Activated T-cell treated with anti-CD3 and anti-CD28 coated beads for 1 hour (primary cell): ENCODE measurements at regions not wholly inside any gene's neighbourhood (a gene's known extent, or its start where the extent isn't known, plus 50 kb on each side); places are given as distances from the start of the nearest gene placed in this dataset.
"Not testable (repeated sequence)": the region's sequence is repeated elsewhere in the genome, so short reads cannot be mapped to it uniquely, and the experiment has no call there.

Experiments
- DNase-seq: peaks from one replicate; pipeline ENCODE4 v3.0.0-alpha.2; 2020; ENCODE audit warnings: low read depth

DNA sequence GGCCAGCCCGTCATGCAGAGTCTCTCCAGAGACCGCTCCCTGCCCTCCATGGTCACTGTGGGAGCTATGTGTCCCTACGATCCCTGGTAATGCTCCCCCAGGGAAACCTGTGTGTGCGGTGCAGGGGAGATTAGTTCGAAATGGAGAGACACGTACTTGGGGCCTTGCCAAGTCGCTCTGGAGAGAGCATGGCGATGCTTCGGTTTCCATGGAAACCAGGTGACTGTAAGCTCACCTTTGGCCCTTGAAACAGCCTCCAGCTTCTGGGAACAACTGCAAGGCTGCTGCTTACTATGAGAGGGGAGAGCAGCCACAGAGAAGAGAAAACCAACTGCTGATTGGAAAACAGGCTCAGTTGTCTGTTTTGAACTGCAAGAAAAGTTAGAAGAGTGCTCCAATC lies 879.7 kb upstream of the EEF2KMT start:
- no peak for DNase-seq

DNA sequence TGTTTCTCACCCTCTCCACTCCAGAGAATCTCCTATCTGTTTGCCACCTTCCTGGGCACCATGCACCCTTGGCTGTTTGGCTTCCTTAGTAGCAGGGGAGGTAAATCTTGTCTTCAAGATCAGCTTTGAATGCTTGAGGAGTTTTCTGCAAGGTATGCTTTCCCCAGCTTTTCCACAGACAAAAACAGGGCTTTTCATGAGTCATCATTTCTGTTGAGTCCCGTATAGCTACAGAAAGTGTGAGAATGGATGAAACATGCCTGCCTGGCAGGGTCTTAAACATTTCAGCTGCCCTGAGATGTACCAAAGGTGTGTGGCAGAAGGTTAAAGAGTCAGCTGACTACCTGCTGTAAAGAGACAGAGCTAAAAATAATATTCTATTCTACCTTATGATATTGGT lies 875.2 kb upstream of the EEF2KMT start:
- DNase-seq: no peak

DNA sequence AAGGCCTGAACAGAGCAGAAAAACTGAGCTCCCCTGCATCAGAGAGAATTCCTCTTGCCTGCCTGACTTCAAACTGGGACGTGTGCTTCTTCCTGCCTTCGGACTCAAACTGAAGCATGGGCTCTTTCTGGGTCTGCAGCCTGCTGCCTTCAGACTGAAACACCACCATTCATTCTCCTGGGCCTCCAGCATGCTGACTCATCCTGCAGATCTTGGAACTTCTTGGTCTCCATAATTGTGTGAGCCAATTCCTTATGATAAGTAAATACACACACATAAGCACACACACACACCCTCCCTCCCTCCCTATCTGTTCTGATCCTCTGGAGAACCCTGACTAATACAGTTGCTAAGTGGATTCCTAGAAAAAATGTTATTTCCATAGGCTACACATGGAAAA lies 874.3 kb upstream of the EEF2KMT start:
- DNase-seq: no peak

DNA sequence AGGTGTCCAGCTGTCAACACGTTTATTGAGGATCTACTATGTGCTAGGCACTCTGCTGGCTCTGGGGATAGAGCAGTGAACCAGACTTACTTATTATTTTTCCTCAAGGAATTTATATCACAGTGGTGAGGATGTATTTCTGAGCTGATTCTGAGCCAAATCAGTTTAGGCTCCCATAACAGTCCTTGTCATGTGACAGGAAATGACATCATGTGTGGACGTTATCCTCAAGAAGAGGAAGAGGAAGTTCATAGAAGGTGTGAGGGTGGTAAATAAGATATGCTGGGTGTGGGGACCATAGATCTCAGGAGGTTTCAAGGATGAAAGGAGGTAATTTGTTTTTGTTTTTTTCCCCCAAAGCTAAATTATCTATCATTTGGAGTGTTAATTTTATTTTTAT lies 873.5 kb upstream of the EEF2KMT start:
- no peak for DNase-seq

DNA sequence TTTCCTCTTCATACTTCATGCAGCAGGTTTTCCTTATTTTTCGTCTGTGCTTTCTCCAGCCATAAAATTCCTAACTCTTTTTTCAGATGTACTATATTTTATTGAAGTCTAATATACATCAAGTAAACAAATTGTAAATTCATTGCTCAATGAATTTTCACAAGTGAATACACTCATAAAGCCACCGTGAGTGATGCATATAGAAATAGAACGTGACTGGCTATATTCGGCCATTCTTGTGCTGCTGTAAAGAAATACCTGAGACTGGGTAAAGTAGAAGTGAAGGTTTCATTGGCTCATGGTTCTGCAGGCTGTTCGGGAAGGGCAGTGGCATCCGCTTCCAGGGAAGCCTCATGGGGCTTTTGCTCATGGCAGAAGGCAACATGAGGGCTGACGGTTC lies 868.4 kb upstream of the EEF2KMT start:
- no peak for DNase-seq

DNA sequence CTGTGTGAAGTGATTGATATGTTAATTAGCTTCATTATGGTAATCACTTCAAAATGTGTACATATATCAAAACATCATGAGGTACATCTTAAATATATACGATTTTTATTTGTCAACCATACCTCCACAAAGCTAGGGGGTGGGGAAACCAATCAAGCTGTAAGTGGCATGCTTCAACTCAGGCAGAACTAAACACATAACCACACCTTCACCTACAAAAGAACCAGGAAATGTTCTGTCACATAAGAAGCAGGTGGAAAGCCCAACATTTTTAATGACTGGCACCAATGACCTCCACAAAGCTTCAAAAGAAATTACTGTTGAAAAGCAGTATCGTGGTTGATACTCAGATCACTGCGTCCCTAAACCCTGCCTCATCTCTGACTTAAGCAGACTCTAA lies 867.7 kb upstream of the EEF2KMT start:
- DNase-seq: no peak

DNA sequence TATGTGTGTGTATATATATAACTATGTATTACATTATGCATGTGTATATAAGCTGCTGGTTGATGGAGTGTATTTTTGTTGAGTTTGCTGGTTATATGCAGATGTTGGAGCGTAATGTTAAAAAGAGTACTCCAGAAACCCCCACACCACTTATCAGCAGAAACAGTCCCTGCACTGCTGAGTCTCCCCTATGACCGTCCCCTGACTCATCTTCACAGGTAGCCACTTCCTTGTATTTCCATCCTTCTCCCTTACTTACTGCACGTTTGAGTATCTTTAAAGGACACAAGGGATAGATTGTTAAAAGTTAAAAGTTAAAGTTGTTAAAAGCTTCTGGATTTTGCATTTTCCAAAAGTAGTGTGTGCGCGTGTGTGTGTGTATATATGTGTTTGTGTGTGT lies 853.9 kb upstream of the EEF2KMT start:
- DNase-seq: no peak

DNA sequence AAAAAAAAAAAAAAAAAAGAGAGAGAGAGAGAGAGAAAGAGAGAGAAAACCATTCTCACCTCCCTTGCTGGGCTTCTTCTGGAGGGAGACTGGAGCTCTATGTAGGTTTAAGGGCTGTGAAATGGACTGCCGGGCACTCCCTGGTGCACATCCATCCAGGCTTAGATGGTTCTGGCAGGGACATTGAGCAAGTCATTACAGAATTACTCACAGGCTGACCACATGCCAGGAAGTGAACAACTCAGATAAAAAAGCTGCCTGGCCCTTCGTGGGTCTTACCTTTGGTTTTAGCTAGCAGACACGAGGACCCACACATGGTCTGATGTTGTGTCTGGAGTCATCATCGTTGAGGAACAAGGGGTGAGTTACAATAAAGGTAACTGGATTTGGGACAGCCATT lies 847.4 kb upstream of the EEF2KMT start:
- DNase-seq: no peak

DNA sequence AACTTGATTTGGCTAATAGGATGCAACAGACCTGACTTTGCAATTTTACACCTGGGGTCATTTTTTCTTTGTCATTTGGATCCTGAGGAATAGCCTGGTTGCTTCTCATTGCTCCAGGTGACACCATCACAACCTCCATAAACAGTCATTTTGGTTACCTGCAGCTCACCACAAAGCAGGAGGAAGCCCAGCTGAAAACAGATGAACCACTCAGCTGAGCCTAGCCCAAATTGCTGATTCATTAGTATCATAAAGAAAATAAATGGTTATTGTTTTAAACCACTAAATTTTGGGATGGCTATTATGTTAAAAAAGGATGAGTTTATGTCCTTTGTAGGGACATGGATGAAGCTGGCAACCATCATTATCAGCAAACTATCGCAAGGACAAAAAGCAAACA lies 841.0 kb upstream of the EEF2KMT start:
- no peak for DNase-seq

DNA sequence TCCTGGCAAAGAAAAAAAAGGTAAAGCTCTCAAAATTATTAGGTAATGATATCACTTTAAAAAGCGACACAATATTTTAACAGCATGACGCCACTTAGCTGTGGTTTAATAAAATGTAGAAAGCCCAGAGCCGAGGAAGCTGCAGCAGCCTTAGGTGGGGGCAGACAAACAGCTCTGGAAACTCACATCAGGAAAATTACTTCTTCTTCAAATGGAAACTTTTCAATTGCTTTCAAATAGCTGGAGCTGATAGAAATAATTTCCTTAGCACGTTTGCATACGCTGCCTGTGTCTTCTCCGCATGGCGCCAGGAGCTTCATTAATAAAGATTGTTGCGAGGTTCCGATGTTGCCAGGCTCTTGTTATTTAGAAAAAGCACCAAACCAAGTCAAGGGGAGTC lies 835.3 kb upstream of the EEF2KMT start:
- no peak for DNase-seq

DNA sequence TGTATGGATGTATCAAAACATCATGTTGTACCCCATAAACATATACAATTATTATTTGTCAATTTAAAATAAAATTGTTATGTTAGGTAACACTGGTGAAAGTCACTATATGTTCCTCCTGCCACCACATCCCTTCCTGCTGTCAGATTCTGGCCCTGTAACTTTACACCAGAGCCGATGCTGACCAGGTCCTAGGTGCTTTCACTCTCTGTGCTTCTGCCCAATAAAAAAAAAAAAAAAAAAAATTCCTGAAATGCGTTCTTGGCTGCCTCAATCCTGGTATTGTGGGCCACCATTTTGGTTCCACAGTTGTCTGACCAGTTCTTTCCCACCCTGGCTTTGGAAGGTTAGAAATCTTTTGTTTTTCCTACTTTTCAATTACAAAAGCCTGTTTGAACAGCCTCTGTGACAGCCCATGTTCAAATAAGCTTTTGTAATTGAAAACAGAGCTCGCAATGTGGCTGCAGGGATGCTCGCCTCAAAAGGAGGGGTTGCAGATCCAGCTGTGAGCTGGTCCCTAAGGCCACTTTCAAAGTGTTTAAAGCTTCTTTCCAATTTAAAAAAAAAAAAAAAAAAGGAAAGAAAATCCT lies 831.0 kb upstream of the EEF2KMT start:
- DNase-seq: no peak

DNA sequence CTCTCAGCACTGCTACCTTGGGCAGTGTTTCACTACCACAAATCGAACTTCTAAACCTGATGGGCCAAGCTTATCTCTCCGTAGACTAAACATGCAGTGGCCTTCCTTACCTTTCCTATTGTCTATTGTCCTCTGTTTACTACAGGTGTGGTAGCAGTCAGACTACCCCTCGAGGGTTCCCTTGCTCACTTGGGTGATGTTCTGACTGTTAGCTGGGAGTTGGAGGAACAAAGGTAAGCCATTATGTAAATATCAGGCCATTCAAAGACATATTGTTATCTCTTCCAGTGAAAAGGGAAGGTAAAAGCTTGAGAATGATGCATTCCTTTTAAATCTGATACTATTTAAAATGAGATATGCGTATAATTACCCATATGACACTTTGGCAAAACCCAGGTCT lies 828.3 kb upstream of the EEF2KMT start:
- no peak for DNase-seq

DNA sequence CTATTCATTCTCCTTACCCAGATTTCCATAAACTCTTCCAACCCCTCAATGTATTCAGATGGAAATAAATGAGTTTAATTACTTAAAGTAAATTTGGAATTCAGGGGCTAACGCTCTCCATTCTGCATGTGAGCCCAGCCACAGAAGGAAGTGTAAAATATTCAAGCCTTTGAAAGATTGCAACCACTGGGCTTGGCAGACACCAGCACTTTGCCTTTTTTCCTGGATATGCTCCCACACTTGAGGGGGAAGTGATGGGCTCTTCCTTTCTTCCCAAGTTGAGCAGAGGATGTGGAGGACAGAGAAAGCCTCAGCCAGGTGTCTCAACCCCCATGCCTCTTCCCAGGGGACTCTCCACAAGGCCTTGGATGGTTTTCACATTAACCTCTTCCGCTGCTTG lies 825.1 kb upstream of the EEF2KMT start:
- no peak for DNase-seq

DNA sequence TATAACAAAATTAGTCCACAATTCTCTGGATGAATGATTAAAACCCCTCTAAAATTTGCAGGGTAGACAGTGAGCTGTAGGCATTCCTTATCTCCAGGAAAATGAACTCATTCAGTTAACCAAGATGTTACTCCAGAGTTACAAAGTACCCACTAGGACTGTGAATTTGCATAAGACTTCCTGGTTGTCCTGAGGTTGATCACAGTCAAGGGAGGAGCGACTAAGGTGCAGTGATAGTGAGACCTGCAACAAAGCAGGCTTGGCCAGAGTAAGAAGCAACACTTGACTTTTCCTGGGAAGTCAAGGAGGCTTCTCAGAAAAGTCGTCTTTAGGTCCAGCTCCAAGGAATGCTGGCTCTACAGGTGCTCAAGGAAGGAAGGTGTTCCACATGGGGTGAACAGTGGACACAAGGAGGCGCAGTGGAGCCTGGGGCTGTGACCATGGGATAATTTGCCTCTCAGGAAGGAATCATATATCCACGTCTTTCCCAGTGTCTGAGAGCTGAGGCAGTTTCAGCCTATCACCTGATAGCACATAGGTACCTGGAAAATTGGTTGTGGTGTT lies 821.1 kb upstream of the EEF2KMT start:
- DNase-seq: no peak

DNA sequence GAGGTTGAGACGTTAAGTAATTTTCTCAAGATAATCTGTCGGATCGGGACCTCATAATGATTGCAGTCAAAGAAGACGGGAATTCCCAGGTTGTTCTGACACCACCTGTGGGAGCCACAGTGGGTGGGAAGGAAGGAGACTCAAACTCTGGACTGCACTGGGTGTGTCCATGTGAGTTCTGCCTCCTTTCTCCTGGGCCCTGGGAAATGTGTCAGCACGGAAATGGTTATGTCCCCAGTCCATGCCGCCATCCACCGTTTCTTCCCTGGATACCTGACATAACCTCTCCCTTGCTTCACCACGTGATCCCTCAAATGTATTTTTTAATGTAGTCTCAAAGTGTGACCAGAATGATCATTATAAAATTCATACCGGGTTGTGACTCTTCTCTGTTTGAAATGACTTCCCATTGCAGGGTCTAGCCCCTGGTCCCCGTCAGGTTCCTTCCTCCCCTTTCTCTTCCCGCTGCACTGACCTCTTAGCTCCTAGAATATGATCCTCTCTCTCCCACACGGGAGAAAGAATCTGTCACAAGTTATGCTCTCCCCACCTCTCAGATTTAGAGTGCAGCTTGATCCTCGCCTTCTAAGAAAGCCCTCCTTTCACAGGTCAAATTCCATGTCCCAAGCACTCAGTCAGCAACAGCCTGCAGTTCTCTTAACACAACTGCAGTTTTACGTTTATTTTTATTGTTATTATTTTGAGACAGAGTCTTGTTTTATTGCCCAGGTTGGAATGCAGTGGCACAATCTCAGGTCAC lies 820.0 kb upstream of the EEF2KMT start:
- no peak for DNase-seq

DNA sequence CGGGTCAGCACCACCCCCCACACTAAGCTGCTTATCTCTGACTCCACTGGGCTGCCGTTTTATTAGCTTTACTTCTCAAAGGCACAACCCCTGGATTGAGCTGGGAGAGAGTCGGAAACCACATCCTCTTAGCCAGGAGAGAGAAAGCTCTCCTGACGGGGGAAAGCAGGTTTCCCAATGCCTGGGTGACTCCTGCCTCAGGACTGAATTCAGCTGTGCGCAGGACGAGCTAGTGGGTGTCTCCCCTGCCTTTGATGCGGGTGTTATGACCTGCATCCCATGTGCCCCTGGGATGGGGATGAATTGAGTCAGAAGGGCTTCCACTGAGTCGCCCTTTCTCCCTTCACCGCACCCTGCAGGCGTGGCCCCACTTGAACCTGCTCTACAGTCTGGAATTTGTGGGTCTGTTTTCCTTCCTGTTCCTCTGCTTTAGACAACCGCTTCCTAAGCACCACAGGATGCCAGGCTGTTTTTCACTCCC lies 819.2 kb upstream of the EEF2KMT start:
- no peak for DNase-seq

DNA sequence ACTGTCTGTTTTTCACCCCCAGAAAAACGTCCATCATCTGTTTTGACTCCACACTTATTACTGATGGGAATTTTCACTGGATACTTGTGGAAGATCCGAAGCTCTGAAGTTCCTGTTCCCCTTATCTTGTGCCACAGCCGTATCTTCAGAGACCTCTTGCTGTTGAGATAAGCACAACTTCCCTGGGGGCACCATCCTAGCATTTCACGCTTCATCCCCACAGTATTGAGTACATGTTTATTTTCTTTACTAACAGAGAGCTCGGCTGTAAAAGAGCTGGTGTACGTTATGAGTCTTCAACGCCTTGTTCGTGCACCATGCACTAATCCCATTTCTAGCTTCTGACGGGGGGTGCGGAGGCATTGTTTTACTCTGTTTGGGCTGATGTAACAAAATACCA lies 813.6 kb upstream of the EEF2KMT start:
- no peak for DNase-seq

DNA sequence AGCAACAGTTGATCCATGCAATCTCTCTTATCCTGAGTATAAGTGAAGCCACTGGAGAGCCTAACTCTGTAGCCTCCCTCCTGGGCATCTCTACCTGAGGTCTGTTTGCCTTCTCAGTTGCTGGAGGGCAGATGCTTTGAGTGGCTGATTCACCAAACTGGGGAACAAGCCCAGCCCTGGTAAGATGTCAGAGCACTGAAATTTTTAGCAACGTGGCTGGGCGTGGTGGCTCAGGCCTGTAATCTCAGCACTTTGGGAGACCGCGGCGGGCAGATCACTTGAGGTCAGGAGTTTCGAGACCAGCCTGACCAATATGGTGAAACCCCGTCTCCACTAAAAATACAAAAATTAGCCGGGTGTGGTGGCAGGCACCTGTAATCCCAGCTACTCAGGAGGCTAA lies 812.0 kb upstream of the EEF2KMT start:
- not testable (repeated sequence) for DNase-seq

DNA sequence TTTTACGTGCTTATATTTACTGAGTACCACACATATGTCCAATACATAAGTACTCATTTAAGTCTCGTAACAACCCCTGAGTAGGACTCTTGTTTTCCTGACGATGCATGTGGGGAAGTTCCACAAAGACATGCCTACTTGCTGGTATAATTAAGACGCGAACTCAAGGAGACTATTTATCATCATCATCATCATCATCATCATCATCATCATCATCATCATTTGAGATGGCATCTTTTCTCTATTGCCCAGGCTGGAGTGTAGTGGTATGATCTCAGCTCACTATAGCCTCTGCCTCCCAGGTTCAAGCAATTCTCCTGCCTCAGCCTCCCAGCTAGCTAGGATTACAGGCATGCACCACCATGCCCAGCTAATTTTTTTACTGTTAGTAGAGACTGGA lies 809.9 kb upstream of the EEF2KMT start:
- DNase-seq: no peak

DNA sequence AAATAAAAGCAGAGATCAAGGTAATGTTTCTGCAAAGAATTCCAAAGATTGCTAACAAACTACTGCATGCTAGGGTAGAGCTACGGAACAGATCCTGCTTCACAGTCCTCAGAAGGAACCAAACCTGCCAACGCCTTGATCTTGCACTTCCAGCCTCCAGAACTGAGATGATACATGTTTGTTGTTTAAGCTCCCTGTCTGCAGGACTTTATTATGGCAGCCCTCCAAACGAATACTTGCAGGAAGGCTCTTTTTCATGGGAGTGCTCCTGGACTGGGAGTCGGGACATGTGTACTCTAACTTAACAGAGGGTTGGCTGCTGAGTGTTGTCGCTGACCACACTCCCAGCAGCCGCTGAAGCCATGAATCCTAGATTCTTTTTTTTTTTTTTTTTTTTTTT lies 808.8 kb upstream of the EEF2KMT start:
- DNase-seq: no peak

DNA sequence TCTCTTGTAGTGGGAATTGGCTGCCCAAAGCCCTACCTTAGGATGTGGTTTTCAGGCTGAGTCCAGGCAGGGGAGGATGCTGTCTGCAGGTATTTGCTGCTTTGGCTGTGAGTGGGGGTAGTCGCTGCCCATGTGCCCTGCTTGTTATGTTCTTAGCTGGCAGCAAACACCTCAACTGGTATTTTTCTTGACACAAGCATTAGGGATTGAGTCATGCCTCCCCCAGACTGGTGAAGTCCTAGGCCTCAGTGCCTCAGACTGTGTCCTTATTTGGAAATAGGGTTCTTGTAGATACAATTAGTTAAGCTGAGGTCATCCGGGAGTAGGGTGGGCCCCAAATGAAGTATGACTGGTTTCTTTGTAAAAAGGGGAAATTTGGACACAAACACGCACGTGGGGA lies 808.3 kb upstream of the EEF2KMT start:
- no peak for DNase-seq

DNA sequence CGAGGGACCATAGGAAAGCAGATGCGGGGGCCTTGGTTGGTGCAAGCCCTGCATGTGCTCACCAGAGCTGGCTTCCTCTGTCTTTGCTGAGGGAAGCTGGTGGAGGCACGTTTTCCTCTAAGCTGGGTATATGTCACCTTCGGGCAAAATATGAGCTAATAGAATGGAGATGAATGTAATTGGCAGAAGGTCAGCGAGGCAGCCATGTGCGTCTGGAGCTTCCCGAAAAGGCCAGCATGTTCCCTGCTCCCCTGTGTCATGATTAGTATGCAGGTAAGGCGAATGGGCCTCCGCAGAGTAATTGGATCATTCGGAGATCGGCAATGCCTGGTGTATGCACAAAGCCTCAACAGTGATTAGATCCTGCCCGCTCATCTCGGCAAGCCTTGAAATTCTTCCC lies 806.2 kb upstream of the EEF2KMT start:
- DNase-seq: no peak

DNA sequence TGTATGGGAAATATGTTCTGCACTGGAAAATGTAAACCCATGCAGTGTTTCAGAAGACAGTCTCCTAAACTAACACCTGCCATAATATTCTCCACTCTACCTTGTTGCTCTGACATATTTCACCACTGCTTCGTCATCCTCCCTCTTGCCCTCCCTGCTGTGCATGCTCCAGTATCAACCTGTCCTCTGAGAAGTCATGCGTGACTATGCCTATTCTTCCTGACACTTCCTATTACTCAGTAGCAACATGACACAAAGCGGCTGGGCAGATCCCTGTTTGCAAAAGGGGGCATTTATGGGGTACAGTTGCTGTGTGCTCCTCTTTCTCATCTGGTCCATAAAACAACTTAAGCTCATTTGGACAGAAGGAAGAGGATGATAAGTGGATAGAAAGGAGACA lies 805.6 kb upstream of the EEF2KMT start:
- no peak for DNase-seq

DNA sequence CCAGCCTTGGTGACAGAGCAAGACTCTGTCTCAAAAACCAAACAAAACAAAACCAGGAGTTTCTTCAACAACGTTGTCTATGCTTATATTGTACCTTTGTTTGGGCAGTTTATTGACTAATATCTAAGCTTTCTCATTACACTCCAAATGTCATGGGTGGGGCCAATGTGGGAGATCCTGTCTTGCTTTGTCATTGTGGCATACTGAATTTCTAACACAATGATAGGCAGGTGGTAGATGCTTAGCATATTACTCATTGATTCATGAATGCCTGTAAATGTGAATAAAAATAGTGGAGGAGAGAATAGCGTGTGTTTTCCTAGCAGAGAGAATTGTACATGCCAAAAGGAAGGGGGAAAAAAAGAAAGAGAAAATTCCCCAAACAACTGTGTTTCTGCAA lies 802.5 kb upstream of the EEF2KMT start:
- no peak for DNase-seq
